GM10266 (cell line): ENCODE measurements at regions not wholly inside any gene's neighbourhood (a gene's known extent, or its start where the extent isn't known, plus 50 kb on each side); places are given as distances from the start of the nearest gene placed in this dataset.

Source experiments
- DNase-seq: peaks from one replicate; pipeline ENCODE4 v3.0.0; 2012; ENCODE audit errors: extremely low spot score
- TF ChIP-seq, protein P1 (sequence below): IDR thresholded peaks from 2 replicates; pipeline ENCODE4 v1.5.1; 2012; ENCODE audit warnings: mild to moderate bottlenecking, low read depth; ENCODE audit not compliant: control insufficient read depth, insufficient read depth; ENCODE audit errors: missing control alignments

DNA sequence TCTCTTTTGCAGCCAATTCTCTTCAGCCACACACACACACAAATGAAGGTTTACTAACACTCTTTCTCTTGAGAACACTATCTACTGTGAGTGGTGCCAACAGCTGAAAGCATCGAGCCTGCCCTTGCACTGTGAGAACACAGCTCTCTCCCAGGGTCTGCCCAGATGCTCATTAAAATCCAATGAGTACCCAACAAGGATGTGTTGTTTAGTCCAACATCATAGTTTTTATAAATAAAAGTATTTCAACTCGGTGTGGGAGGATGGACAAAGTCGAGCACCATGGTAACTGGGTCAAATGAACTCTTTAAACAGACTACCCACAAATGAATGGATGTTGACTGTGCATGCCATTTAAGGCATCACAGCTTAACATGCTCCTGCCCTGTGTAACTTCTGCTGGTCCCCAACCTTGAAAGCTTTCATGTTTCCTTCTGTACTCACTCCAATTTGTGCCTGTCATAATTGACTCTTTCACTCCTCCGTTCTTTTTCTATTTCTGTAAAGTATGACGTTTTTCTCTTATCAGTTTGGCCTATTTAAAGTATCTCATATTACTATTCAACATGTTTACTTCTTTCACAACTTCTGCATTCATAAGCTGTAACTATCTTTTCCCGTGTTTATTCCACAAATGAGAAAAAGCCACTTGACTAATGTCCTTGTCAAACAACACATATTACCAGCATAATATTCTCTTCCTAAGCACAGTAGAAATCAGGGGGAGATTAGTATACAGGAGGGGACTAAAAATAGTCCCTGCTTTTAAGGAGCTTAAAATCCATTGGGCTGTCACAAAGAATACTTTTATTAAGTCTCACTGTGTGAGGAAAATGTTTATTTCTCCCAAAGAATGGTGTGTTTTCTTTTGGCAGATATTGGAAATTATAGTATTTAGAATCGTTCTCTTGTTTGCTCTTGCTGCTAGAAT lies 215.4 kb downstream of the RFPL4B start:
- TF ChIP-seq, protein P1, sequence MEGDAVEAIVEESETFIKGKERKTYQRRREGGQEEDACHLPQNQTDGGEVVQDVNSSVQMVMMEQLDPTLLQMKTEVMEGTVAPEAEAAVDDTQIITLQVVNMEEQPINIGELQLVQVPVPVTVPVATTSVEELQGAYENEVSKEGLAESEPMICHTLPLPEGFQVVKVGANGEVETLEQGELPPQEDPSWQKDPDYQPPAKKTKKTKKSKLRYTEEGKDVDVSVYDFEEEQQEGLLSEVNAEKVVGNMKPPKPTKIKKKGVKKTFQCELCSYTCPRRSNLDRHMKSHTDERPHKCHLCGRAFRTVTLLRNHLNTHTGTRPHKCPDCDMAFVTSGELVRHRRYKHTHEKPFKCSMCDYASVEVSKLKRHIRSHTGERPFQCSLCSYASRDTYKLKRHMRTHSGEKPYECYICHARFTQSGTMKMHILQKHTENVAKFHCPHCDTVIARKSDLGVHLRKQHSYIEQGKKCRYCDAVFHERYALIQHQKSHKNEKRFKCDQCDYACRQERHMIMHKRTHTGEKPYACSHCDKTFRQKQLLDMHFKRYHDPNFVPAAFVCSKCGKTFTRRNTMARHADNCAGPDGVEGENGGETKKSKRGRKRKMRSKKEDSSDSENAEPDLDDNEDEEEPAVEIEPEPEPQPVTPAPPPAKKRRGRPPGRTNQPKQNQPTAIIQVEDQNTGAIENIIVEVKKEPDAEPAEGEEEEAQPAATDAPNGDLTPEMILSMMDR = no peak

DNA sequence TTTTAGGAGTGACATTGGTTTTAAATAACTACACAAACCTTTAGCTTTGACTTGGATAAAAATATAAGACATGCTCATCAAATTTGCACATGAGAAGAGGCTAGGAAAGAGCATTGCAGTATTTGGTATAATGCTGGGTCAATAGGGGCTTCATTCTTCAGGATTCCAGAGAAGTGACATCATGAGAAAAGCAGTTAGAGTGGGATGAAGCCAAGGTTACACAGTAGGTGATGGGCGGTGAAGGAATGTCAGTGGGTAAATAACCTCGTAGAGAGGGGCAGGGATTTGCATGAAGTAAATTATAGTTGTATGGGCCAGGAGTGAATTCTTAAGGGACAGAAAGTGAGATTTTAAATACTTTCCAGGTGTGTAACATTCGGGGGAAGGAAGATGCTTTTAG lies 216.2 kb downstream of the RFPL4B start:
- DNase-seq = no peak
- TF ChIP-seq, protein P1 = no peak

More for the DNA sequence above, 215.4 kb downstream of the RFPL4B start:
- no peak for DNase-seq

DNA sequence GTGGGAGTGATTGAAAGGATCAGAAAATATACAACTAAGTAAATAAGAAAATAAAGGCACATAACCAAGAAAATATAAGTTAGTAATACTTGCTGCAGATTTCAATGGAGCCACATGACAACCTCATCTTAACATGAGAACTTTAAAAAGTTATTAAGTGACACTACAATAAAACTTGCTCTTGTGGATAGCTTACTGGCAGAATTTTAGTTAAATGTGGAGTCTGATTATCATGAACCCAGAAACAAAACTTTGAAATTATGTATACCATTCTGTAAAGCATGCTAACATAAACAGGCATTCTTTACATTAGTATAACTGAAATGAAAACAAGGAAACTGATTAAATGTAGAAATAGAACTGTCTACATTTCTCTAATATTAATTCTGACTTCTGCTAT lies 220.9 kb downstream of the RFPL4B start:
- DNase-seq = no peak
- TF ChIP-seq, protein P1 = no peak

DNA sequence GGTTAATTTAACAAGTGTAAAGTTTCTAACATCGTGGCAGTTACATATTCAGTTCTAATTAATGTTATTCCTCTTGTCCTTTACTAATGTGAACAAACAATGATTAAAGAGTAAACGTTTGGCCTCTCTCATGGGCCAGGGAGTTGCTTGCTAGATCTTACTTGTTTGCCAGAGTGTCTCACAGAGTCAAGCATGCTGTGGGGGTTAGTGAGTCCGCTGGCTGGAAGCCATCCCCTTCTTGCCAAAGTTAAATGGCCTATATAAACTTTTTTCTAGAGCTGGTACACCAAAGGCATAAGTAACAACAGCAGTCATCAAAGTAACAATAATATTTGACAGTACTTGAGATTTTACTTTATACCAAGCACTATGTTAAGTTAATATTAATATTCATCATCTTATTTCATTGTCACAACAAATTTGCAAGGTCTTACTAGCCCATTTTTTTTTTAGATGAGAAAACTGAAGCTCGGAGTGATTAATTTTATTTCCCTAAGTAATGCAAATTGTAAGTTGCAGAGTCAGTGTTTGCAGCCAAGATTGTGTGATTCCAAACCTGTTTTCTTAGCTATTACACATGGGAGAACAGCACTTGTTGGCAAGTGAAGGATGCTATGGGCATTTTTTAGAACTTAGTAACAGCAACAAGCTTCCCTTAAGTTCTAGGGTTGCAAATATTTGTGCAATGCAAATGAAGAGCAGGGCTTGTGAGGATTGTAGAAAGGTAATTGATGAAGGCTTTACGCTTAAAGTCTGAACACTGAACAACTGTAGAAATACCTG lies 224.5 kb downstream of the RFPL4B start:
- no peak for DNase-seq
- TF ChIP-seq, protein P1 = no peak

DNA sequence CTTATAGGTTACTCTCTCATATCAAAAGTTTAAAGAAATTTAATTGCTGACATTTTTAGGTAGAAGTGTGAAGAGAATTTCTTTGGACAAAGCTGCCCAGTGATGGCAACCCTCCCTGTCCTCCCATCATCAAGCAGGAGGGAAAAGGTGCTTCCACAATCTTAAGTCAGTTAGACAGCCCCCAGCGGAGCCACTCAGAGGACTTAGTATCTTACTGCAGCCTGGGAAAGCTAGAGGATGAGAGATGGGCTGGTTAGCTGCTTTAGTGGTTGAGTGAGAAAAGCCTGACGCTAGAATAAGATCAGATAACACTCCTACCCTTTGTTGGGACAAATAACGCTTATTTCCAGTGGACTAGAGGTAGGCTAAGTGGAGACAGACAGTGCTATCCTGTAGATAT lies 227.1 kb downstream of the RFPL4B start:
- TF ChIP-seq, protein P1 = no peak
- DNase-seq = no peak

DNA sequence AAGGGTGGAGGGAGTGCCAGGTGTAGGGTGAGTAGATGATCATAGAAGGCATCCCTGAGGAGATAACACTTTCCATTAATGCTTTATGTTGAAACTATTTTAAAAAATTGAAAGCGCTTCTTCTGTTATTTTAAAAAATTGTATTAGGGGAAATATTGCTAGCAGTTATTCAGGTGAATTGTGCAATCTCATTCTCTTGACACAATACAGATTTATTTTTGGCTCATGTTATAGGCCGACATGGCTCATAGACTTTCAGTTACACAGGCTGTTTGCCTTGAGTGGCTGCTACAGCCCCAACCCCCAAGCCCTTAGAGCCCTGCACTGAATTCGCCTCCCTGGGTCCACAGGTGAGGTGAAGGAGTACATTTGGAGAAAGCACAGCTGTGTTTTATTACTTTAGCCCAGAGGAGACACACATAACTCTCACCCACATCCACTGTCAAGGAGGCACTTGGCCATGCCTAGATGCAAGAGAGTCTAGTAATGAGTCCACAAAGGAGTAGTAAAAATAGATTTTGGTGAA lies 228.2 kb downstream of the RFPL4B start:
- TF ChIP-seq, protein P1 = no peak
- no peak for DNase-seq
